GM21447 (cell line): ENCODE measurements at regions not wholly inside any gene's neighbourhood (a gene's known extent, or its start where the extent isn't known, plus 50 kb on each side); places are given as distances from the start of the nearest gene placed in this dataset.
"Not testable (repeated sequence)": the region's sequence is repeated elsewhere in the genome, so short reads cannot be mapped to it uniquely, and the experiment has no call there.

Experiments
- ATAC-seq: cut with Tn5 transposase; IDR thresholded peaks from one replicate; pipeline ENCODE4 v1.9.1; 2021; ENCODE audit not compliant: unreplicated experiment

DNA sequence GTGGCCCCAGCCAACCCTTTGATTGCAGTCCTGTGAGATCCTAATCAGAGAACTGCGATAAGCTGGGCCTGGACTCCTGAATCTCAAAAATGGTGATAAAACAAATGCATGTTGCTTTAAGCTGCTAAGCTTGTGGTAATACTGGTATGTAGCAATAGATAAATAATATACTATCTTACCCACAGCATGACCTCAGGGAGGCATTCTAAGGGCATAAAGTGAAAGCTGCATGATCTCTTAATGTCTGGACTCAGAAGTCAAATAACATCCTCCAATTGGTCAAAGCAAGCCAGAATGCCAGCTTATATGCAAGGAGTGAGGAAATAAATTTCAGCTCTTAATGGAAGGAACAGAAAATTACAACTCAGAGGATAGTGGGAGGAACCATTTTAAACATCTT lies 246.1 kb downstream of the FSIP2 start:
- ATAC-seq = no peak

DNA sequence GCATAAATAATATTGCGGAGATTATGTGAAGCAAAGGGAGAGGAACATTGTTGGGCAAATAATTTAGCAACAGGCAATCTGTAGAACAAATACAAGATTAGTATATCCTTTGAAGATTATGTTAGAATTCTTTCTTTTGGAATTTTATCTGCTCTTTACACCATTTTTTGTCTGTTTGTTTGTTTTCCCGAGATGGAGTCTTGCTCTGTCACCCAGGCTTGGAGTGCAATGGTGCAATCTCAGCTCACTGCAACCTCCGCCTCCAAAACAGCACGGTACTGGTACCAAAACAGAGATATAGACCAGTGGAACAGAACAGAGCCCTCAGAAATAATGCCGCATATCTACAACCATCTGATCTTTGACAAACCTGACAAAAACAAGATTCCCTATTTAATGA lies 250.3 kb downstream of the FSIP2 start:
- not testable (repeated sequence) for ATAC-seq

DNA sequence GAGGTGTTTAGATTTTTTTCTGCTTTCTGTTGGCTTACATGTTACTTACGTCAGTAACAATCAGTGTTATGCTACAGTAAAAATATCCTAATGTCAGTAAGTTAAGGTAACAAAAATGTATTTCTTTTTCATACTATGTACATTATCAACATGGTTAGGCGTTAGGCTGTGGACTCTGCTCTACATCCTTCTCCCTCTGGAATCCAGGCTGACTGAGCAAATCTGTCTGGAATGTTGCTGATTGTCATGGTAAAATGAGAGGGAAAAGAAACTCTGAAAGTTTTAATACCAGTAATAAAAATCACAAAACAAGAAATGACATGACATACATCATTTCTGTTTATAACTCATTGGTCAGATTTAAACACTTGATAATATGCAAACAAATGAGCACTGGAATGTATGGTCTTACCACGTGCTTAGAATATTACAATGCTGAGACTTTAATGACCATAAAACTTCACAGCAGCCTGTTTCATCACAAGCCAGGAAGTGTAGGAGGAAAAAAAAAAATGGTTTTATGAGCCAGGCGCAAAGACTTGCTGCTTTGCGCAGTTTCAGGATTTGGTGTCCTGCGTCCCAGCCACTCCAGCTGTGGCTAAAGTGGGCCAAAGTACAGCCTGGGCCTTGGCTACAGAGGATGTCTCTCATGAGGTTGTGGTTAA lies 252.4 kb downstream of the FSIP2 start:
- ATAC-seq = no peak

DNA sequence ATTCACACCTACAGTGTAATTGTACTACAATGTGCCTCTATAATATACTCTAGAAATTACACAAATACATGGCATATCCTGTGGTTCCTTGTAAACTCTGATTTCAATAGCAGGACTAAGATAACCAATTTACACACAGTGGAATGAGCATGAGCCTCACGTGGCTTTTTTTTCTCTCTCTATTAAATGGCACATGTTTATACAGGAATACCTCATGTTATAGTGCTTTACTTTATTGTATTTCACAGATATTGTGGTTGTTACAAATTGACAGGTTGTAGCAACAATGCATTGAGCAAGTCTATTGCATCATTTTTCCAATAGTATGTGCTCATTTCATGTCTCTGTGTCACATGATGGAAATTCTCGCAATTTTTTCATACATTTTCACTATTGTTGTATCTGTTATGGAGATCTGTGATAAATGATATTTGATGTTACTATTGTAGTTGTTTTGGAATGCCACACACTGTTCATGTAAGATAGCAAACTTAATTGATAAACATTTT lies 260.0 kb downstream of the FSIP2 start:
- ATAC-seq = no peak

DNA sequence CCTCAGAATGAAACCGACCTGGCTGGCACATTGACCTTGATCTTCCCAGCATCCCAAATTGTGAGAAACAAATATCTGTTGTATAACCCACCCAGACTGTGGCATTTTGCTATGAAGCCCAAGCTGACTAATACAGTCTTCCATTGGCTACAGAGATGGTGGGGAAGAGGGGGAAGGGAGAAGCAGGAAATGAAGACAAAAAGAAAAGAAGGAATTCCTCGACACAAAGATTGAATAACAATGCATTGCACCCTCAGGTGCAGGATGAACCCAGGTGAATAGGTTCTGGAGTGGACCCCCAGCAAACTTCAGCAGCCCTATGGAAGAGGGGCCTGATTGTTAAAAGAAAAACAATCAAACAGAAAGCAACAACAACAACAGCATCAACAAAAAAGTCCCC lies 270.7 kb downstream of the FSIP2 start:
- no peak for ATAC-seq

DNA sequence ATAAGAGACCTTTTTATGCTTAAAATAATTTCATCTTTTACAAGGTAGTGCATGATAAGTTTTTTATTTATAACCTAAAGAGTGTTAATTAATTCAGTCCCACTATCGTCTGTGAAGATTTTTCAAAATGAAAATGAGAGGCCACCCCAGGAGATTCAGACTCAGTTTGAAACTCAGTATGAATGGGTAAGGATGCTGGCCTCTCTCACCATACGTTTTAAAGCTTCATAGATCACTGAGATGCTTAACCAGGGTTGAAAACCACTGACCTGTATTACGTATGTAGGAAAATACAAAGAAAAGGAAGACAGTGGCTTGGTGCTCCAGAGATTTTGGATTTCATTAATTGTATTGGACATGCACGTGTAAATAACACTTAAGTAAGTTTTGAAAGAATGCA lies 278.7 kb downstream of the FSIP2 start:
- ATAC-seq = no peak

DNA sequence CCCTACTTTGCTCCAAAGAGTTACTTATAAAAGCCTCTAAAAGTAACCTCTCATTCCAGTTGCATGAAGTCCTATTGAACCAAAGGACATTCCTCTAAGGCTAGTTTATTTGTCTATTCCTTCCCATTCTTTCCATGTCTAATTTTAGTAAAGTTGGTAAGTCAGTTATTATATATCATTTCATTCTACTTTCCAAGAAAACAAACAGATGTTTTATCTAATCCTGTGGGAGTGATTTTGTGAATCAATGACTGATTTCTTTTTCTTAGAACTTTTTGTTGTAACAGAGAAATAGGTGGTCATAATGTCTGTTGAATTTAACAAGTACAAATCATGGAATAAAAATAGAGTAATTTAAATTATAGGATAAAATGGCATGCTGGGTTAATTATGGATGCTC lies 286.3 kb downstream of the FSIP2 start:
- no peak for ATAC-seq

DNA sequence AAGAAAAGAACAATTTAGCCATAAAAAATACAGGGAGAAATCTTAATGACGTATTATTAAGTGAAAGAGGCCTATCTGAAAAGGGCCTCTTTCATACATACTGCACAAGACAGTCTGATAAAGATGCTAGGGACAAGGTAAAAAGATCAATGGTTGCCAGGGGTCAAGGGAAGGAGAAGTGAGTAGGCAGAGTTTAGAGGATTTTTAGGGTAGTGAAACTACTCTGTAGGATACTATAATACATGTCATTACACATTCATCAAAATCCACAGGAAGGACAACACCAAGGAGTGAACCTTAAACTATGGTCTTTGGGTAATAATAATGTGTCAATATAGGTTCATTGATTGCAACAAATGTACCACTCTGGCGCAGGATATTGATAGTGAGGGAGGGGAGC lies 289.3 kb downstream of the FSIP2 start:
- ATAC-seq = no peak

DNA sequence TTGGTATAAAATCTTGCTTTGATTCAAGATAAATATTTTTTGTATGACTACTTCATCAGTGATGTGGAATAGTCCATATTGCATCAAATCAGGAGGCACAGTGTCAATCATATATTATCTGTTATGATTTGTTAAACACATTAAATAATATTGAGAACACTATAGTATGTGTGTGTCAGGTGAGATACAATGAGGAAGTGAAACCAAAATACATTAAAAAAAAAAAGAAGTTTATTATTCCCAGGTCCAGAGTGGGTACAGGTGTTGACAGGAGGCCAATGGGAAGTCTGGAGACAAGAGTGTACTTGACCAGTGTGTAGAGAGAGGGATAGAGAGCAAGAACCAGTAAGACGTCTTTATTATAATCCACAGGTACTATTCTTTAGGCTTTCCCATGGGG lies 292.6 kb downstream of the FSIP2 start:
- ATAC-seq = no peak

DNA sequence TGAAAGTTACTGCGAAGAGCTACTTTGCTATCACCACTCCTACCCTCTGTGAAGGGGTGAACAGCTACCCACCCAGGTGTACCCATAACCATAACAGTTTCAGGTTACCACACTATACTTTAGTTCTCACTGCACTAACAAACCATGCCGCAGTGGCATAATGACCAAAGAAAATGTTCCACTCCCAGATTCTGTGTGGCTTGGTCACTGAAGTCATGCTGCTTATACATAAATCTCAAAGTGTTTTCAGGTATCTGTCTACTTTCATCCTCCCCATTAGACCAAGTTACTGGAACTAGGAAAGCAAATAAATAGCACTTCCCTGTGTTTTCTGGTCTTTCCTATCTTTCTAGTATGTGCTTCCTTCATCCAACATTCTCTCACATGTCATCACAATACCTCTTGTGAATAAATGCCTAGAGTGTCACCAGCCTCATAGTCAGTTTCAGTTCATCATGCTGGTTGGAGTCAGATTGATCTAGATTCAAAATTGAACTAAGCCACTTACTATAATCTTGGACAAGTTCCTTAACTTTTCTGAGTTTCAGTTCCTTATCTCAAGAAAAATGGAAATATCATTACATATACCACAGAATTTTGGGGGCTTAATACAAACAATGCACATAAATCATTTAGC lies 293.6 kb downstream of the FSIP2 start:
- ATAC-seq = no peak

DNA sequence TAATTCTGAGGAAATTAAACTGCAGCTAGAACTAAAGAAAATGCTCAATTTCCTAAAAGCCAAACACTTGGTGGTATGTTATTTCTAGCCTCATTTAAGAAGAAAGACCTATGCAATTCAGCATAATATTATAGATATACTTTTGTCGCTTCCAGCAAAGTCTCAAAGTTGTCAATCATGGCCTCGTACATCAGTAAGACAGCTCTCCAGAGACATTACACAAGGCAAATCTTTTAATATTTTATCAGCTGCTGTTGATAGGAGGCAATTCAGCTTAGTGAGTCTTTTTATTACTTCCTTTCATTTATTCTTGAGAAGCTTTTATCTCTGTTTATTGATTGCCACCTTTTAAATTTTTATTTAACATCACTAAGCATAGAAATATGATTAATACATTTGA lies 294.3 kb downstream of the FSIP2 start:
- ATAC-seq = no peak

DNA sequence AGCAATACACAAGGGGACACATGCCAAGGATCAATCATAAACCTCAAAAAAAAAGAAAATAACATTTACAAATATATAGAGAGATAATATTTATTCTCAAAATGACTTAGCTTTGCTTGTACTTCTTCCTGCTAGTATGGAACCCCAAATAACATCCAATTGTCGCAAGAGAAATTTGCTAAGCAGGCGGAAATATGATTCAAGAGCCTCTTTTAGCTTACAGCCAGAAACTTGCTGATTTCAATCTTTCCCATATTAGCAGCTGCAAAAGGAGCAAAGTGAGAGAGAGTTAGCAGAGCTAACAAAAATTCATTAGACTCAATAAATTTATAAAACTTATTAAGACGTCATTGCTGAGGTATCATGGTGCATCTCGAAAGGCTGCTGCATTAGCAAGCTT lies 294.9 kb downstream of the FSIP2 start:
- ATAC-seq = no peak

DNA sequence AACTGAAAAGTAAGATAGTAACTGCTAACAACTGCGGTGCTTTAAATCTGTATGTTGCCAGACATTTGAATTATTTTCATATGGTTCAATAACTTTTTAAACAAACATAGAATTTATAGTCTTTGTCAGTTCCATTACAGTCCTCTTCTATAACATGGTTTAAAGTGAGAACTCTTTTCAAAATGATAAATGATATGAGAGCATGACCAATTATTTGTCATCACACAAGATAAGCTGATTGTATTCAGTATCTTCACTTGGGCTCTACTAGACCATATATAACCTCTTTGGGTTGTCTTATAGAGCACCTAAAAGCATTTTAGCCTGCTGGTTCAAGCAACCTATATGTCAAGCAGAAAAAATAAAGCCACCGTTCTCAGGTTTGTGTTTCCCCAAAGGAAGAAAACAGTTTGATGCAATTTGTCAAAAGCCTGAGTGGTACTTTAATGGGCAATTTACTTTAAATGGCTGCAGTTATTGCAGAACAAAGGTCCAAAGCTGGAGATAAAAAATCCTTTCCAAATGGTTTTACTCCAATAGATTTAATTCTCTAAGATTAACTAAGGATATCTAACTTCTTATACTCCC lies 298.4 kb downstream of the FSIP2 start:
- ATAC-seq = no peak

DNA sequence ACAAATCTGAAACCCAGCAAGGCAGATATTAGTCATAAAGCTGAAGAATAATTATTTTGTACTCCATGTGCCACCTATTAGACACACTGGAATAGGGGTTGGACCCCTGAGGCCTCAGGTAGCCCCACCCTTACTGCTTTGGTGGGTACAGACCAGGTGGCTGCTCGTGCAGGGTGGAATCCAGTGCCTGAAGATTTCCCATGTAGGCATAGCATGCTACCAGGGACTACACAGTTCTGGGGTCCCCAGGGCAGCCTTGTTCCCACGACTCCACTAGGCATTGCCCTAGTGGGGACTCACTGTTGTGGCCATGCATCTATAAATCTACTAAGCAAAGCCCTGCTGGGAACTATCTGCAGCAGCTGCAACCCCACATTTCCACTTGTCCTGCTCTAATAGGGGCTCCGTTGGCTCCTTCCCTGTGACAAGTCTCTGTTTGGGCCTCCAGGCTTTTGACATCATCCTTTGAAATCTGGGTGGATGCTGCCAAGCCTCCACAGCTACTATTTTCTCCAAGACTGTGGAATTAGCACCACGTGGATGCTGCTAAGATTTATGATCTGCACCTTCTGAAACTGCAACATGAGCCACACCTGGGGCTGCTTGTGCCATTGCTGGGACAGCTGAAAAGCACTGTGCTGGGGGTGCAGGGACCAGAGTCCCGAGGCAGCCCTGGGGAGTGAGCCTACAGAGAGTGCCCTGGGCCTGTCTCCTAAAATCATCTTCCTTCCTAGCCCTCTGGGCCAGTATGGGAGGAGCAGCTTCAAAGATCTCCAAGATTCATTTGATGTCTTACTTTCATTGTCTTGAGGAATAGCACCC lies 303.8 kb downstream of the FSIP2 start:
- ATAC-seq = no peak

DNA sequence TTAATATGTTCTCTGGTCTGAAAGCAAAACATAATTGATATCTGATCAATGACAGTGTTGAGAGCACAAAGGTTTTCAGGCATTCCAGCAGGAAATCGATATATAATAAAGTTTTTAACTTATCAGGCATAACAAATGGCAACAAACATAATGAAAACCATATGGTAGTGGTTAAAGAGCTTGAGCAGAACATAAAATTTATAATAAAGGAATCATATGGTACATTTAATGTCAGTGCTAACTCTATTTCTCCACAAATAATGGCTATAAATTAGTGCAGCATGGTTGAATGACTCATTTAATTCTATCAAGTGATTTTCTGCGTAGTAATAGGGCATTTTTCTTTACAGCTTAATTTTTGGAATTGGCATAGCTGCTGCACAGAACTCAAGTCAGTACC lies 306.2 kb downstream of the FSIP2 start:
- no peak for ATAC-seq

DNA sequence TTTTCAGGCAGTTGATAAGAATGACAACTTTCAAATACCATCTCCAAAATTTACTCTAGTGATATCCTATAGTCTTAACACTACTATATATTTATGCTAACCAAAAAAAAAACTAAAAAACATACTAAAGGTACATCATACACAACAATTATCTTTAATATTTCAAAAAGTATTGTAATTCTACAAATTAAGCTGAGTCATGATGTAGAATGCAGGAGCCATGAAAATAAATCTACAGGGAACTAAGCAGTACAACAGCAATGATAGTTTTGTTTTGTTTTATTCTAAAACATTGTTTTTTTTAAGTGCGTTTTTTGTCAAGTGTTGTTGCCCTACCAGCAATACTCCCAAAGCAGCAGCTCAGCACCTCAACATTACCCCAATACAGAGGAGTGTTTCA lies 314.3 kb downstream of the FSIP2 start:
- no peak for ATAC-seq

DNA sequence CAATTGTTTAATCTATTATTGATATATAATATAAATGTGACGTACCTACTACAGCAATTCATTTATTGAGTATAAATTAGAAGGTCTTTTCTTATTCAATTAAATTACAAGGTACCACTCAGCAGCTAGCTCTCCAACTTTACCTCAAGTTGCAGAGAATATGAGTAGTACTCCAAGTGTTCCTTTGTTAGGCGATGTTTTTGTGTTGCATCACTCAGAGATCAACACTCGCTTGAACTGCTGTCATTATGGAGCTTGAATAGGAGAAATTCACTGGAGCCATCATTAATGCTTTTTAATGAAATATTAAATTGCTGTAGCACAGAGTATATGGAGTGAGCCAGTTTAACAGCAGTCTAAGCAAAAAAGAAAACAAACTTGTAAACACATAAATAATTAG lies 320.0 kb downstream of the FSIP2 start:
- no peak for ATAC-seq

DNA sequence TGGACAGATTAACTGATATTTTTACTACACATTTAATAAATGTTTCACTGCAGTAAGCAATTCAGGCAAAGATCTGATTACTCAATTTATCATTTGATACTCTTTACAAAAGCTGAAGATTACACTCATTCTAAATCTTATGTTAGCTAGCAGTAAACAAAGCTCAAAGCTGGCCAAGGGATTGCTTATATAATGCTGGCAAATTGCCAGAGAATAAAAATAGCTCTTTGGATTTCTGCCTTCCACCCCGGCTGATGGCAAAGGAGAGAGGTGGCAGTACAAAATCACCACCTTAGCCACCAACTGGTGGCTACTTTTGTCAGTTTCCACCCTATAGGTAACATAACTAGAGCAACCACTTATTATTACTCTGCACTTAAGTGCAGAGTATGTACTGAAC lies 320.5 kb downstream of the FSIP2 start:
- no peak for ATAC-seq

DNA sequence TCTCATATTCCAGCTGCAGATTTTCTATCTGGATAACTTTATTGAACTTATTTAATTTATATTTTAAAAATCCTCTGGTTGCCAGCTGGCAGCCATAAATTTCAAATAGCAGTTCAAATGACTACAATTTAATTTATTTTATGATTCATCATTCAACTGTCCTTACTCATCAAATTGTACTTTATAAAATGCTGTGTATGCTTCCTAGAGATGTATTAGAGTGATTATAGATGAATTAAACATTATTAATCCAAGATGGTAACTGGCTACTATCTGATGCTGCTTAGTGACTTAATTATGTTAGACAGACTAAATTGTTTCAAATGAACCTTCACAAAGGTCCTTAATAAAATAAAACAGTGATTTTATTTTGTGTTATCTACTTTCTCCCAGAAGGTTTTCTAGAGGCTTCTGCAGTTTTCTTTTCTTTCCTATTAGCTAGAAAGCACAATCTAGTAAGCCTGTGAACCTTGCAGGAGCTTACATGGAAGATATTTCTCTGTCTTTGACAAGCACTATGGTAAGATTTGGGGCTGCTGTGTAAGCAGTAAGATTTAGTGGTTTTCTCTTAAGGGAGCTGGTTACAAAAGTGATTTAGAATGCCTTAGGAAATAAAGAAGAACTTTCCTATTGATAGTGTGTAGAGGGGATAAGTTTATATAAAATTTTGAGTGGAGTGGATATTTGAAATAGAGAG lies 322.3 kb downstream of the FSIP2 start:
- no peak for ATAC-seq

DNA sequence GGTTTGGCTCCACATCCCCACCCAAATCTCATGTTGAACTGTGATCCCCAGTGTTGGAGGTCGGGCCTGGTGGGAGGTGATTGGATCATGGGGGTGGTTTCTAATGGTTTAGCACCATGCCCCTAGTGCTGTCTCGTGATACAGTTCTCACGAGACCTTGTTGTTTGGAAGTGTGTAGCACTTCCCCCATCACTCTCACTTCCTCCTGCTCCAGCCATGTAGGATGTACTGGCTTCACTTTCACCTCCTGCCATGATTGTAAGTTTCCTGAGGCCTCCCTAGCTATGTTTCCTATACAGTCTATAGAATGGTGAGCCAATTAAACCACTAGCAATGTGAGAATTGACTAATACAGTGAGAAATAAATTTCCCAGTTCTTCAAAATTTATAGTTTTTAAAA lies 325.9 kb downstream of the FSIP2 start:
- ATAC-seq = no peak

DNA sequence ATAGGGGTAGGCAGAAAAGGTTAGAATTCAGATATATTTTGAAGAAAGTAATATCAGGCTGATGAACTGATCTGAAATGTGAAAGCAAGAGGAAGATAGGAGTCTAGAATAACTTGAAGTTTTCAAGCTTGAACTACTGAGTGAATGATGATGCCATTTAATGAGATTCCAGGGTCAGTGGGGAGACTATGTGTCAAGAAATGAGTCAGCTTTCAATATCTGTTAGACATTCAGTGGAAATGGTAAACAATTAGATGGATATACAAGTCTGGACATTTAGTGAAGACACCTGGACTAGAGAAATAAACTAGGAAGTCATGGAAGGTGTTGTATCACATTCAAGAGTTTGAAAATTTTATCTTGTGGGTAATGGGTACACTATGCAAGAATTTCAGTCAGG lies 326.9 kb downstream of the FSIP2 start:
- no peak for ATAC-seq
